Vagina (tissue), 2 donors: ENCODE measurements at regions not wholly inside any gene's neighbourhood (a gene's known extent, or its start where the extent isn't known, plus 50 kb on each side); places are given as distances from the start of the nearest gene placed in this dataset.

Experiments
- DNase-seq, 2 donors: peaks; one replicate each; pipeline ENCODE4 v3.0.0-alpha.2; 2017; ENCODE audit errors: extremely low spot score in 2 of 2
- H3K27ac ChIP-seq: fragments of 200-600 bp; sonication (generic); one replicate; pipeline ENCODE4 v1.5.1; 2019
- H3K27me3 ChIP-seq: fragments of 200-600 bp; sonication (generic); one replicate; pipeline ENCODE4 v1.5.1; 2019
- H3K36me3 ChIP-seq, 2 donors: fragments of 200-600 bp; sonication (generic); one replicate each; pipeline ENCODE4 v1.5.1; 2017 to 2019
- H3K4me1 ChIP-seq: fragments of 200-600 bp; sonication (generic); one replicate; pipeline ENCODE4 v1.5.1; 2019
- H3K4me3 ChIP-seq, 2 donors: fragments of 200-600 bp; sonication (generic); 1 replicate in 1 of 2; 2 replicates in 1 of 2; pipeline ENCODE4 v1.5.1; 2016 to 2019
- H3K9me3 ChIP-seq: fragments of 200-600 bp; sonication (generic); one replicate; pipeline ENCODE4 v1.5.1; 2019
- CTCF ChIP-seq, 3 experiments: fragments of 450-650 bp in 2 of 3; fragments of 200-600 bp in 1 of 3; sonication (generic) in 1 of 3; IDR thresholded peaks; one replicate each; pipeline ENCODE4 v1.5.1; 2017 to 2019; ENCODE audit warnings: antibody characterized with exemption in 3 of 3, mild to moderate bottlenecking in 2 of 3, moderate library complexity in 2 of 3
- POLR2A ChIP-seq, 2 donors: fragments of 450-650 bp; IDR thresholded peaks; one replicate each; pipeline ENCODE4 v1.6.1; 2017; ENCODE audit warnings: antibody characterized with exemption in 2 of 2, mild to moderate bottlenecking in 2 of 2, moderate library complexity in 2 of 2
- POLR2AphosphoS5 ChIP-seq, 2 donors: sonication (generic); formaldehyde crosslinking; IDR thresholded peaks; one replicate each; pipeline ENCODE4 v1.9.0; 2017; ENCODE audit warnings: antibody characterized with exemption in 2 of 2, mild to moderate bottlenecking in 2 of 2, low read depth in 1 of 2; ENCODE audit not compliant: insufficient read depth in 1 of 2
- intact Hi-C: fragments of 100-400 bp; cut with DNase I; formaldehyde crosslinking; loops from one replicate; pipeline ENCODE4 v1.15.1; 2023

DNA sequence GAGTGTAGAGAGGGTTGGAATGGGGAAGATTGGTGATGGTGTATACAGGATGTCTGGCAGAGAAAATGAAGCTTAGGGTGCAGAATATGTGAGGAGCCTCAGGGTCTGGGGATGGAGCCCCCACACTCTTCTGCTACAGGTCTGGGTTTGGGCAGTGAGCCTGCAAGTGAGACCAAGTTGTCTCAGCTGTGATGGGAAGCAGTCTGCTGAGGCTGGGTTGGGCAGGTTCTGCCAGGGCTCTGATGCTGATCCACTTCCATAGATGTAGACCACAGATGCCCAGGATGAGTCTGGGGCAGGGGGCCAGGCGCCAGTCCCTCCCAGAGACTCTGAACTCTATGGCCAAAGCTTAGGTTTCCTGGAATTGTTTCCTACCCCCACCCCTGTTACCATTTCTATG is 516.9 kb downstream of the PTPRU start:
- TF ChIP-seq POLR2AphosphoS5 (IDR thresholded peaks at IDR 0.05; ENCODE audit: insufficient read depth in 1 of 2, low read depth in 1 of 2) (no peak), POLR2A (IDR thresholded peaks at IDR 0.05) (no peak), CTCF (IDR thresholded peaks at IDR 0.05) (no peak)
- Histone ChIP-seq H3K36me3 (no peaks in the 10 kb centered on the region), H3K4me3 (no peak overlapping the region), H3K27ac (no peak overlapping the region), H3K9me3 (no peaks in the 10 kb centered on the region), H3K4me1 (no peaks in the 10 kb centered on the region), H3K27me3 (no peaks in the 10 kb centered on the region)
- intact Hi-C loops, result no loop called here
- peak in 1 of 2 donors; percentile 93 for DNase-seq

DNA sequence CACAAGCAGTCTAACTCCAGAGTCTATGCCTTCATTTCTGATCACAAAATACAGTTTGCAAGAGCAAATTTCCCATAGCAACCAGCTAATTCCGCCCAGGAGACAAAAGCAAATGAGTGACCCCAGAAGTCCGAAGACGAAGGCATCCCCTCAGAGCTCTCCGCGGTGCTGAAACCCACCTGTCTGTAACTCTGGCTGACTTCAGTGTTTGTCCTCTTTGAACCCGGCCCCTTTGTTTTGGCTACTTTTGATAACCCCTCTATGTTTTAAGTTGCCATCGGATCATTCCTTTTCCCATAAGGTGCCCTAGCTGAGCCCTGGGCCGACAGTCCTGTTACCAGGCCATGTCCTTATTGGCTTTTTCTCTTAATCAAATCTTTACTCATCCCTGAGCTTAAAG is 515.8 kb downstream of the PTPRU start:
- no peak for TF ChIP-seq POLR2A (IDR thresholded peaks at IDR 0.05)
- no peak for TF ChIP-seq CTCF (IDR thresholded peaks at IDR 0.05)
- Histone ChIP-seq H3K4me3 (no peak overlapping the region), H3K27ac (no peak overlapping the region), H3K9me3 (no peaks in the 10 kb centered on the region), H3K27me3 (no peaks in the 10 kb centered on the region), H3K36me3 (no peaks in the 10 kb centered on the region), H3K4me1 (no peaks in the 10 kb centered on the region)
- intact Hi-C loops, result no loop called here
- peak; percentile 18 to 22 for DNase-seq

- Histone ChIP-seq H3K4me1 (no peaks in the 10 kb centered on the region), H3K4me3 (no peak overlapping the region), H3K27me3 (no peaks in the 10 kb centered on the region), H3K27ac (no peak overlapping the region), H3K9me3 (no peaks in the 10 kb centered on the region), H3K36me3 (no peaks in the 10 kb centered on the region)
- no peak for TF ChIP-seq POLR2A (IDR thresholded peaks at IDR 0.05)
- DNase-seq, result no peak
- intact Hi-C loops, result no loop called here
Observed at GRCh38 chr1:29749024-29749945, 513.0 kb downstream of the PTPRU start.

DNA sequence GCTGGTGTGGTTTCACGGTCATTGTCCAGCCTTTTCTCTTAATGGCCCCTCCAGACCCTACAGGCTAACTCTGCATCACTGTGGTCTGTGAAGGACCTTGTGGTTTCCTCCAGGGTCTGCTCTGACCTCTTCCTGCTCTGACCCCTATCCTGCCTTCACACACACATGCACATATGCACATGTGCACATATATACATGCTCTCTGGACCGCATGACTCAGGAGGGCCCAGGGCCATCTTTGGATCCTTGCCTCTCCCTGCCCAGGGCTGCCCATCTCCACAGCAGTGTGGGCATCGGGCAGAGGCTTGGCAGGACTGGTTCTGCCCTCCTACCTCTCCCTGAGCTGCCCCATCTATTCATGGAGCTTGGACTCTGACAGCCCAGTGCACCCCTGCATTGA is 510.9 kb downstream of the PTPRU start:
- intact Hi-C loops, result no loop called here
- no peak for DNase-seq
- TF ChIP-seq POLR2A (IDR thresholded peaks at IDR 0.05), result no peak
- TF ChIP-seq CTCF (IDR thresholded peaks at IDR 0.05), result no peak
- TF ChIP-seq POLR2AphosphoS5 (IDR thresholded peaks at IDR 0.05; ENCODE audit: insufficient read depth in 1 of 2, low read depth in 1 of 2), result no peak

GRCh38 chr1:29746076-29746665 is 509.8 kb downstream of the PTPRU start:
- intact Hi-C loops, result no loop called here
- Histone ChIP-seq H3K27ac (no peak overlapping the region), H3K27me3 (no peaks in the 10 kb centered on the region), H3K9me3 (no peaks in the 10 kb centered on the region), H3K4me3 (no peak overlapping the region), H3K4me1 (no peaks in the 10 kb centered on the region), H3K36me3 (no peaks in the 10 kb centered on the region)
- TF ChIP-seq CTCF (IDR thresholded peaks at IDR 0.05) (no peak), POLR2A (IDR thresholded peaks at IDR 0.05) (no peak), POLR2AphosphoS5 (IDR thresholded peaks at IDR 0.05; ENCODE audit: insufficient read depth in 1 of 2, low read depth in 1 of 2) (no peak)
- no peak for DNase-seq

More for the DNA sequence above, 510.9 kb downstream of the PTPRU start:
- H3K36me3 ChIP-seq, result no peaks in the 10 kb centered on the region
- no peaks in the 10 kb centered on the region for H3K9me3 ChIP-seq
- H3K27ac ChIP-seq, result no peak overlapping the region
- H3K4me1 ChIP-seq, result no peaks in the 10 kb centered on the region
- no peak overlapping the region for H3K4me3 ChIP-seq
- no peaks in the 10 kb centered on the region for H3K27me3 ChIP-seq
